HEK293 (cell line): ENCODE measurements at regions not wholly inside any gene's neighbourhood (a gene's known extent, or its start where the extent isn't known, plus 50 kb on each side); places are given as distances from the start of the nearest gene placed in this dataset.

Experiments
- CTCF ChIP-seq: fragments of 450-650 bp; formaldehyde crosslinking; IDR thresholded peaks from 2 replicates; pipeline ENCODE4 v1.5.1; 2016; ENCODE audit warnings: missing biosample characterization, missing genetic modification characterization
- KLF1 ChIP-seq: fragments of 450-650 bp; formaldehyde crosslinking; IDR thresholded peaks from 2 replicates; pipeline ENCODE4 v1.5.1; 2016; ENCODE audit warnings: missing biosample characterization, missing genetic modification characterization
- MYNN ChIP-seq: fragments of 450-650 bp; formaldehyde crosslinking; IDR thresholded peaks from 2 replicates; pipeline ENCODE4 v1.5.1; 2016; ENCODE audit warnings: missing biosample characterization, missing genetic modification characterization, borderline replicate concordance
- TCF7L2 ChIP-seq: IDR thresholded peaks from 2 replicates; pipeline ENCODE4 v1.6.1; 2011; ENCODE audit warnings: low read depth, mild to moderate bottlenecking, inconsistent platforms, low read length, moderate library complexity, borderline replicate concordance
- ZNF76 ChIP-seq: fragments of 450-650 bp; formaldehyde crosslinking; IDR thresholded peaks from 2 replicates; pipeline ENCODE4; 2016; ENCODE audit warnings: low read depth, missing biosample characterization, missing genetic modification characterization, borderline replicate concordance

DNA sequence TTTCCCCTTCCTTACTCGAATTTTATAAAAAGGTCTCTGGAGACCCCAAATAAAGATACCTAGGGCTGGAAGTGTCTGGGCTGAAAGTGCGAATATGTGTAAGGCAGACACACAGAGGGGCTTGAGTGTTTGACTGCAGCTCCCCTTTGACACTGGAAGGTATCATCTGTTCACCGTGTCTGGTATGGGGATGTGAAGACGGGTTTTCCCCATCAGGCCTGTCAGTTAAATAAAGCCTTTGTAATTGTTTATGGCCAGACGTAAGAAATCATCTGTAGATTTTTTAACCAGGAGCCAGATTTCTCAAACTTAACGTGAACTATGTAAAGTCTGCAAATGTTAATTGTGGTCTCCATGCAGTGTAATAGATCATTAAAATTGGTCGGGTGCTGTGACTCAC, 1173.4 kb downstream of the AMY1C start:
- TF ChIP-seq MYNN (no peak), ZNF76 (tag by site-specific recombination) (no peak), CTCF (tag by site-specific recombination) (no peak), KLF1 (tag by site-specific recombination) (no peak), TCF7L2 (no peak)
